ENCODE measurements at regions not wholly inside any gene's neighbourhood (a gene's known extent, or its start where the extent isn't known, plus 50 kb on each side); places are given as distances from the start of the nearest gene placed in this dataset.
"Not testable (repeated sequence)": the region's sequence is repeated elsewhere in the genome, so short reads cannot be mapped to it uniquely, and the experiment has no call there.

- Histone ChIP-seq H3K36me3 (no peaks in the 10 kb centered on the region), H3K4me1 (no peaks in the 10 kb centered on the region), H3K4me3 (no peak overlapping the region), H3K27me3 (no peaks in the 10 kb centered on the region), H3K9me3 (no peaks in the 10 kb centered on the region), H3K27ac (no peak overlapping the region)
- no peak for DNase-seq
- no peak for ATAC-seq
- intact Hi-C loops (cut with DNase I) = no loop called here
- TF ChIP-seq CTCF (IDR thresholded peaks at IDR 0.05) = no peak
Observed at GRCh38 chr3:27553886-27554540, 69.8 kb upstream of the SLC4A7 start.

GRCh38 chr3:27552708-27553107 is 68.5 kb upstream of the SLC4A7 start:
- ATAC-seq; H3K9me3 ChIP-seq; H3K27ac ChIP-seq; H3K36me3 ChIP-seq; DNase-seq; intact Hi-C loops (cut with DNase I); H3K4me3 ChIP-seq; H3K27me3 ChIP-seq; H3K4me1 ChIP-seq: not testable (repeated sequence)

- H3K4me3 ChIP-seq; H3K27me3 ChIP-seq; H3K4me1 ChIP-seq; DNase-seq; ATAC-seq; H3K9me3 ChIP-seq; intact Hi-C loops (cut with DNase I); H3K36me3 ChIP-seq; H3K27ac ChIP-seq: not testable (repeated sequence)
Observed at GRCh38 chr3:27551413-27551812, 67.2 kb upstream of the SLC4A7 start.

GRCh38 chr3:27545061-27545460 is 60.9 kb upstream of the SLC4A7 start:
- H3K36me3 ChIP-seq = no peaks in the 10 kb centered on the region
- peaks cover 5% of the 10 kb centered on the region for H3K4me1 ChIP-seq
- DNase-seq (no peak), ATAC-seq (no peak)
- H3K27ac ChIP-seq = no peak overlapping the region
- no peak overlapping the region for H3K4me3 ChIP-seq
- TF ChIP-seq CTCF (IDR thresholded peaks at IDR 0.05) = no peak
- no peaks in the 10 kb centered on the region for H3K27me3 ChIP-seq
- no peaks in the 10 kb centered on the region for H3K9me3 ChIP-seq
- intact Hi-C loops (cut with DNase I) = no loop called here

- TF ChIP-seq CTCF (IDR thresholded peaks at IDR 0.05) = no peak
- no peak for DNase-seq
- H3K27ac ChIP-seq = no peak overlapping the region
Observed at GRCh38 chr3:27544372-27544865, 60.2 kb upstream of the SLC4A7 start.

GRCh38 chr3:27542476-27542875 is 58.3 kb upstream of the SLC4A7 start:
- Histone ChIP-seq H3K4me1 (peaks cover 5% of the 10 kb centered on the region), H3K4me3 (no peak overlapping the region), H3K27me3 (no peaks in the 10 kb centered on the region), H3K9me3 (no peaks in the 10 kb centered on the region), H3K27ac (no peak overlapping the region), H3K36me3 (no peaks in the 10 kb centered on the region)
- ATAC-seq (no peak), DNase-seq (no peak)
- TF ChIP-seq CTCF (IDR thresholded peaks at IDR 0.05) = no peak
- intact Hi-C loops (cut with DNase I) = no loop called here

More at GRCh38 chr3:27544372-27544865, 60.2 kb upstream of the SLC4A7 start:
- ATAC-seq = no peak
- H3K36me3 ChIP-seq = no peaks in the 10 kb centered on the region
- H3K9me3 ChIP-seq = no peaks in the 10 kb centered on the region
- no peaks in the 10 kb centered on the region for H3K27me3 ChIP-seq
- intact Hi-C loops (cut with DNase I) = no loop called here
- no peak overlapping the region for H3K4me3 ChIP-seq
- H3K4me1 ChIP-seq = peaks cover 5% of the 10 kb centered on the region

- no peak for ATAC-seq
- peaks cover 9% of the 10 kb centered on the region for H3K4me1 ChIP-seq
- no peaks in the 10 kb centered on the region for H3K27me3 ChIP-seq
- no peaks in the 10 kb centered on the region for H3K36me3 ChIP-seq
- no peak overlapping the region for H3K4me3 ChIP-seq
- H3K27ac ChIP-seq = no peak overlapping the region
- no peaks in the 10 kb centered on the region for H3K9me3 ChIP-seq
- intact Hi-C loops (cut with DNase I) = no loop called here
- TF ChIP-seq CTCF (IDR thresholded peaks at IDR 0.05) = no peak
- DNase-seq = no peak
Observed at GRCh38 chr3:27540231-27540630, 56.0 kb upstream of the SLC4A7 start.
